CD4-positive, alpha-beta T cell treated with Interleukin-1 beta for 1 hour (primary cell): ENCODE measurements at regions not wholly inside any gene's neighbourhood (a gene's known extent, or its start where the extent isn't known, plus 50 kb on each side); places are given as distances from the start of the nearest gene placed in this dataset.
"Not testable (repeated sequence)": the region's sequence is repeated elsewhere in the genome, so short reads cannot be mapped to it uniquely, and the experiment has no call there.

Experiments
- DNase-seq, 2 donors: peaks; one replicate each; pipeline ENCODE4 v3.0.0-alpha.2; 2020 to 2022

- peak in 1 of 2 donors; percentile 17 for DNase-seq
Observed at GRCh38 chr16:10275214-10275996, 93.2 kb upstream of the GRIN2A start.

DNA sequence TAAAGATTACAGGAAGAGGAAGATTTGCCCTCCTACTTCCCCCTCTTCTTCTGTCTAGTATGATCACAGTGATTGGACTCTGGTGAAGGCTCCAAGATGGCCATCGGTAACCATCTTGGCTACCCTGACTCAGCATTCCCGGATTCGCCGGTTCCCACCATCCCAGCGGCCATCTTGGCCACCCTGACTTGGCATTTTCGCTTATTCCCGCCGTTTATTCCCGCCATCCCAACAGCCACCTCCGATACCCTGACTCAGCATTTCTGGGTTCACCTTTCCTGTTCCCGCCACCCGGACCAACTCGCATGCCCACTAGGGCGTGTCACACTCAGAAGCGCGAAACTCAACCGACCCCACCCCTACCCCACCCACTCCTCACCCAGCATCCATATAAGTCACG is 95.4 kb upstream of the GRIN2A start:
- DNase-seq = no peak

DNA sequence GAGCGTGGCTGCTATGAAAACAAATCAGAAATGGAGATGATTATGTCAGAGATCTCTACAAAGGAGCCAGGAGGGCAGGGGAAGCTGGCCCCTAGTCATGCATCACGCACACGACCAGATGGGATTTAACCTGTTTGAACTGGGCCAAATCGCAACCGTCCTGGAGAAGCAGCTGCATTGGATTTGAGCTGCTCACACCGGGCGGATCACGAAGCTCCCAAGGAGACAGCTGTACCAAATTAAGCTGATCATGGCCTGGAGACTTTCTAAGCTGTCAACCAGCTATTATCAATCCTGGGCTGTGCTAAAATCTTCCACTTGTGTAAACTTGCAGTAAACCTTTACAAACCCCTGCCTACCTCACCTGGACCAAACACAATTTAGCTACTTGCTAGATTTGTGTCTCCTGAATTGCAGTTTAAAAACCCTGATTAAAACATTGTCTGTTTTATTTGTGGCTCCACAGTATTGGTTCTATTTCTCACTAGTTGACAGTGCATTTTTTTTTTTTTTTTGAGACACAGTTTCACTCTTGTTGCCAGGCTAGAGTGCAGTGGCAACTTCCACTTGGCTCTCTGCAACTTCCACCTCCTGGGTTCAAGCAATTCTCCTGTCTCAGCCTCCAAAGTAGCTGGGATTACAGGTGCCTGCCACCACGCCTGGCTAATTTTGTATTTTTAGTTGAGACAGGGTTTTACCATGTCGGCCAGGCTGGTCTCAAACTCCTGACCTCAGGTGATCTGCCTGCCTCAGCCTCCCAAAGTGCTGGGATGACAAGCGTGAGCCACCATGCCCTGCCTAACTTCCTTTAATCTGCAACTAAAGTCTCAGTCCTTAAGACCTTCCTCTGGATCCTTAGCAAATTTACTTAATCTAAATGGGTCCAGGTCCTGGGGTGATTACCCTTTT is 98.3 kb upstream of the GRIN2A start:
- DNase-seq = no peak

GRCh38 chr16:10282367-10282766 is 100.1 kb upstream of the GRIN2A start:
- DNase-seq = no peak

GRCh38 chr16:10283246-10283645 is 101.0 kb upstream of the GRIN2A start:
- not testable (repeated sequence) for DNase-seq

DNA sequence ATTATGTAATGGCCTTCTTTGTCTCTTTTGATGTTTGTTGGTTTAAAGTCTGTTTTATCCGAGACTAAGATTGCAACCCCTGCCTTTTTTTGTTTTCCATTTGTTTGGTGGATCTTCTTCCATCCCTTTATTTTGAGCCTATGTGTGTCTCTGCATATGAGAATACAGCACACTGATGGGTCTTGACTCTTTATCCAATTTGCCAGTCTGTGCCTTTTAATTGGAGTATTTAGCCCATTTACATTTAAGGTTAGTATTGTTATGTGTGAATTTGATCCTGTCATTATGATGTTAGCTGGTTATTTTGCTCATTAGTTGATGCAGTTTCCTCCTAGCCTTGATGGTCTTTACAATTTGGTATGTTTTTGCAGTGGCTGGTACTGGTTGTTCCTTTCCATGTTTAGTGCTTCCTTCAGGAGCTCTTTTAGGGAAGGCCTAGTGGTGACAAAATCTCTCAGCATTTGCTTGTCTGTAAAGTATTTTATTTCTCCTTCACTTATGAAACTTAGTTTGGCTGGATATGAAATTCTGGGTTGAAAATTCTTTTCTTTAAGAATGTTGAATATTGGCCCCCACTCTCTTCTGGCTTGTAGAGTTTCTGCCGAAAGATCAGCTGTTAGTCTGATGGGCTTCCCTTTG is 95.3 kb upstream of the ATF7IP2 start:
- not testable (repeated sequence) for DNase-seq

DNA sequence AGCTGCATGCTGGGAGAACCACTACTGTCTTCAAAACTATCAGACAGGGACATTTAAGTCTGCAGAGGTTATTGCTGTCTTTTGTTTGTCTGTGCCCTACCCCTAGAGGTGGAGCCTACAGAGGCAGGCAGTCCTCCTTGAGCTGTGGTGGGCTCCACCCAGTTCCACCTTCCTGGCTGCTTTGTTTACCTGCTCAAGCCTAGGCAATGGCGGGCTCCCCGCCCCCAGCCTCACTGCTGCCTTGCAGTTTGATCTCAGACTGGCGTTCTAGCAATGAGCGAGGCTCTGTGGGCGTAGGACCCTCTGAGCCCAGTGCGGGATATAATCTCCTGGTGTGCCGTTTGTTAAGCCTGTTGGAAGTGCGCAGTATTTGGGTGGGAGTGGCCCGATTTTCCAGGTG is 93.7 kb upstream of the ATF7IP2 start:
- not testable (repeated sequence) for DNase-seq

DNA sequence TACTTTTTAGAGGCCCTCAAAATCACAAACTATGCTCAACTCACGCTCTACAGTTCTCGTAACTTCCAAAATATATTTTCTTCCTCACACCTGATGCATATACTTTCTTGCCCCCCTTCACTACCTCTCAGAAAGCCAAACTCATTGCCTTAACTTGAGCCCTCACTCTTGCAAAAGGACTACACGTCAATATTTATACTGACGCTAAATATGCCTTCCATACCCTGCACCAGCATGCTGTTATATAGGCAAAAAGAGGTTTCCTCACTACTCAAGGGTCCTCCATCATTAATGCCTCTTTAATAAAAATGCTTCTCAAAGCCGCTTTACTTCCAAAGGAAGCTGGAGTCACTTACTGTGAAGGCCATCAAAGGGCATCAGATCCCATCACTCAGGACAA is 92.9 kb upstream of the ATF7IP2 start:
- DNase-seq = not testable (repeated sequence)

- DNase-seq = not testable (repeated sequence)
Observed at GRCh38 chr16:10294153-10294552, 91.7 kb upstream of the ATF7IP2 start.

DNA sequence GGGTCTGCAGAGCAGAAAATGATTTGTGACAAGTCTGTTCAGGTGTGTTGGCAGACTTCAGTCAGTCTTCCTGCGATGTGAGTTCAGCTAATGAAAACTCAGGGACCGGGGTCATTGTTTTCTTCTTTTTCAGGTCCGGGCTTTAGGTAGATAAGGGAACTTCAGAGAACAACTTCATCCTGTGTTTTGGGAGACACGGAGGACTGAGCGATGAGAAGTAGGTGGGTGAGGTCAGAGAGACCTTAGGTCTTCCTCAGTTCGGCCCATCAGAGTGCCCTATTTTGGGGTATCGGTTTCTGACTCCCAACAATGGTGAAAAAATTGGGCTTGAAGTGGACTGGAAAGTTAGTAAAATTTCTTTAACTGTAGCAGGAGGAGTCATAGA is 88.9 kb upstream of the ATF7IP2 start:
- DNase-seq = no peak

- DNase-seq = peak in 1 of 2 donors; percentile 81
Observed at GRCh38 chr16:10297341-10298006, 88.4 kb upstream of the ATF7IP2 start.

DNA sequence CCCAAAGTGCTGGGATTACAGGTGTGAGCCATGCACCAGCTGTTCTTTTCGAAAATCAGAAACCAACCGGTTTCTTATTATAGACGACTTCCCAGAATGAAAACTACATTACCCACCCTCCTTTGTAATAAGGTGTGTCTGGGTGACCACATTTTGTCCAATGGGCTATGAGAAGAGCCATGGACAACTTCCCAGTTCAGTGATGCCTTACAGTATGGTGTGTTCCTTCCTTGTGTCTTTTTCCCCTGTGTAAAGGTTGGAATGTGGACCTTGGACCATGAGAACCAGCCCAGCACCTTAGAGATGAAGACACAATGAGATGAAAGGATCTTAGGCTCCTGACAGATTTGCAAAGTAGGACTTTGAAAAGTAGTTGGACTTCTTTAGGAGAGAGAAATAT is 85.0 kb upstream of the ATF7IP2 start:
- DNase-seq = no peak

DNA sequence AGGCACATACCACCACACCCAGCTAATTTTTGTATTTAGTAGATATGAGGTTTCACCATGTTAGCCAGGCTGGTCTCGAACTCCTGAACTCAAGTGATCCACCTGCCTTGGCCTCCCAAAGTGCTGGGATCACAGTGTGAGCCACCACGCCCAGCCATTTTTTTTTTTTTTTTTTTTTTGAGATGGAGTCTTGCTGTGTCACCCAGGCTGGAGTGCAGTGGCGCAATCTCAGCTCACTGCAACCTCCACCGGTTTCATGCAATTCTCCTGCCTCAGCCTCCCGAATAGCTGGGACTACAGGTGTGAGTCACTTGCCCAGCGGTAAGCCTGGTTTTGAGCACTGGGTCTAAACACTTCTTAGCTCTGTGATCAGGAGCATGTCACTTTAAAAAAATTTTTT is 84.3 kb upstream of the ATF7IP2 start:
- DNase-seq = not testable (repeated sequence)

GRCh38 chr16:10305912-10306311 is 79.9 kb upstream of the ATF7IP2 start:
- DNase-seq = no peak

- DNase-seq = no peak
Observed at GRCh38 chr16:10308305-10309193, 77.3 kb upstream of the ATF7IP2 start.

- no peak for DNase-seq
Observed at GRCh38 chr16:10309271-10309932, 76.5 kb upstream of the ATF7IP2 start.

DNA sequence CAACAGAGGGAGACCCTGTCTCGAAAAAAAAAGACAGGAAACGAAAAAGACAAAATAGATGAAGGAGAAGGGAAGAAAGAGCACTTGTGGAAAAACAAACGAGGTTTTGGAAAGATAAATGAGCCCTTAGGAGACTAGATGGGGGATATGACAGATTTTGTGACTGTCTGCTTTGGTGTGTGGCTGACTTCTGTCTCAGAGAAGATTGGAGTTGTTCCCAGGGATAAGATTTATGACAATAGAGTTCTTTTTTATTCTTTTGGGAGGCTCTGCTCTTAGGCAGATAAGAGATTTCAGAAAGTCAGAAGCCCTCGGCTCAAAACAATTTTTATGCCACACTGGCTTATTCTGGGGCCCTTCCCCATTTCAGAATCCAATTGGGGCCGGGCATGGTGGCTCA is 73.9 kb upstream of the ATF7IP2 start:
- DNase-seq = no peak

GRCh38 chr16:10312784-10313724 is 72.8 kb upstream of the ATF7IP2 start:
- DNase-seq = no peak

DNA sequence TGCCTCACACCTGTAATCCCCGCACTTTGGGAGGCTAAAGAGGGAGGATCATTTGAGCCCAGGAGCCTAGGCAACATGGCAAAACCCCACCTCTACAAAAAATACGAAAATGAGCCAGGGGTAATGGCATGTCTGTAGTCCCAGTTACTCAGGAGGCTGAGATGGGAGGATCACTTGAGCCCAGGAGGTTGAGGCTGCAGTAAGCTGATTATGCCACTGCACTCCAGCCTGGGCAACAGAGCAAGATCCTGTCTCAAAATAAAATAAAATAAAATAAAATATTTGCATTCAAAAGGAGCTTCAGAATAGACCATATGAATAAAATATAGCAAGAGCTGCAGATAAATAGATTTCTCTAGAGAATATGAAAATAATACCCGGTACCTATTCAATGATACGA is 71.5 kb upstream of the ATF7IP2 start:
- DNase-seq = no peak

DNA sequence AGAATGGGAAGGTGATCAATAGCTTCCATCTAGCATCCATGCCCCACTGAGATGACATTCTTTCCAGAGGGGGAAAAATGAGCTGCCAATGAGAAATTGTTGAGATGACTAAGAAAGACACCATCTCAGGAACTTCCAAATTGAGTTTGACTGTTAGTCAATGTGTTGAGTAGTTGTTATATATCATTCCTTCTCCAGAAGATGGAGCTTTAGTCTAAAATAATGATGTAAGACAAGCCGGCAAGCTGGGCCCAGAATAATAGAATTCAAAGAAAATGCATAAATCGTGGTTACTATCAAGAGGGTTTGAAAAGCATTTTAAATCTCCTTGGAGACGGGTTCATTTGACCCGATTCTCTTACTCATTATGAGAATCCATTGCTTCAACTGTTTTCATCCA is 71.0 kb upstream of the ATF7IP2 start:
- DNase-seq = peak in 1 of 2 donors; percentile 43
